Lung (tissue), 11 donors: ENCODE measurements at regions not wholly inside any gene's neighbourhood (a gene's known extent, or its start where the extent isn't known, plus 50 kb on each side); places are given as distances from the start of the nearest gene placed in this dataset.
"Not testable (repeated sequence)": the region's sequence is repeated elsewhere in the genome, so short reads cannot be mapped to it uniquely, and the experiment has no call there.

Source experiments
- ATAC-seq: fragments of 200-7000 bp; cut with Tn5 transposase; one replicate; pipeline ENCODE4 v1.9.1; 2020; ENCODE audit warnings: moderate number of reproducible peaks; ENCODE audit not compliant: insufficient read depth, low FRiP score
- DNase-seq, 3 donors: peaks; one replicate each; pipeline ENCODE4 v3.0.0-alpha.2; 2013 to 2017
- H3K27ac ChIP-seq, 2 donors: one replicate each; pipeline ENCODE4 v1.5.1; 2013; ENCODE audit warnings: mild to moderate bottlenecking in 2 of 2, moderate library complexity in 2 of 2, control low read depth in 1 of 2, inconsistent platforms in 1 of 2, low read depth in 1 of 2, low read length in 1 of 2
- H3K27me3 ChIP-seq, 3 donors: one replicate each; pipeline ENCODE4 v1.5.1; 2013; ENCODE audit warnings: low read length in 2 of 3; ENCODE audit not compliant: control insufficient read depth in 3 of 3, insufficient read depth in 3 of 3
- H3K36me3 ChIP-seq, 4 donors: one replicate each; pipeline ENCODE4 v1.5.1; 2013; ENCODE audit warnings: low read length in 4 of 4, mild to moderate bottlenecking in 1 of 4, moderate library complexity in 1 of 4; ENCODE audit not compliant: control insufficient read depth in 4 of 4, insufficient read depth in 4 of 4
- H3K4me1 ChIP-seq, 5 donors: one replicate each; pipeline ENCODE4 v1.5.1; 2013; ENCODE audit warnings: low read length in 5 of 5, mild to moderate bottlenecking in 2 of 5, moderate library complexity in 1 of 5; ENCODE audit not compliant: control insufficient read depth in 5 of 5, insufficient read depth in 5 of 5
- H3K4me3 ChIP-seq: one replicate; pipeline ENCODE4 v1.5.1; 2013; ENCODE audit warnings: mild to moderate bottlenecking, control low read depth, moderate library complexity
- H3K9ac ChIP-seq, 2 donors: one replicate each; pipeline ENCODE4 v1.5.1; 2013; ENCODE audit warnings: low read length in 2 of 2, control low read depth in 1 of 2; ENCODE audit not compliant: insufficient read depth in 1 of 2
- H3K9me3 ChIP-seq, 4 donors: one replicate each; pipeline ENCODE4 v1.5.1; 2013; ENCODE audit warnings: low read length in 3 of 4, mild to moderate bottlenecking in 1 of 4, moderate library complexity in 1 of 4; ENCODE audit not compliant: control insufficient read depth in 4 of 4, insufficient read depth in 3 of 4
- WGBS, 2 donors: extraction: QIAGEN DNeasy Blood & Tissue Kit; methylation state at CpG; one replicate each; pipeline ENCODE4 v1.1.7; 2013; 5-methylcytosine and 5-hydroxymethylcytosine counted together
- TF ChIP-seq, protein P1 (sequence below): IDR thresholded peaks from 2 replicates; pipeline ENCODE4 v1.5.1; 2012; ENCODE audit warnings: mild to moderate bottlenecking; ENCODE audit errors: control extremely low read depth, extremely low read depth
- donor health status: control.
- donor health status: control.
- donor health status: Bipolar disorder and iron deficiency.
- donor health status: healthy.
- donor health status: DM: yes; HTN: yes; CAD: no.

DNA sequence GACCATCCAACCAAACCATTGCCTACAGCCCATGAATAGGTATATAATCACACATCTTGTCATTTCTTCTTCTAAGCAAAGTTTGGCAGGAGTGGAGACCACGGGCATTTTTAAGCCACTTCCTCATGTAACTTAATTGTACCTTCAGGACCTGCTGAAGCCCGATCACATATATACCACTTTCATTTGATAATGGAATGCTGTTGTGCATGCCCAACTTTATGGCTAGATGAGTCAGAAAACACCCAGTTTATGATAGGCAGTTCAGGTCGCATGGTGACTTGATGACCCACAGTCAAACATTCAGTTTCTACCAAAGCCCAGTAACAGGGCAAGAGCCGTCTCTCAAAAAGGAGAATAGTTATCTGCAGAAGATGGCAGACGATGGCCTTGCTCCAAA, 2295.0 kb upstream of the ACO1 start:
- H3K9me3 ChIP-seq, result no peaks in the 10 kb centered on the region
- whole genome bisulfite sequencing, 2 donors, result 91 to 93% methylated on average over 5 of the region's 5 CpGs
- no peaks in the 10 kb centered on the region for H3K27me3 ChIP-seq
- H3K9ac ChIP-seq, result no peak overlapping the region
- H3K4me1 ChIP-seq, result no peaks in the 10 kb centered on the region
- no peaks in the 10 kb centered on the region for H3K36me3 ChIP-seq
- DNase-seq (no peak), ATAC-seq (no peak)
- no peak overlapping the region for H3K27ac ChIP-seq
- TF ChIP-seq, protein P1, sequence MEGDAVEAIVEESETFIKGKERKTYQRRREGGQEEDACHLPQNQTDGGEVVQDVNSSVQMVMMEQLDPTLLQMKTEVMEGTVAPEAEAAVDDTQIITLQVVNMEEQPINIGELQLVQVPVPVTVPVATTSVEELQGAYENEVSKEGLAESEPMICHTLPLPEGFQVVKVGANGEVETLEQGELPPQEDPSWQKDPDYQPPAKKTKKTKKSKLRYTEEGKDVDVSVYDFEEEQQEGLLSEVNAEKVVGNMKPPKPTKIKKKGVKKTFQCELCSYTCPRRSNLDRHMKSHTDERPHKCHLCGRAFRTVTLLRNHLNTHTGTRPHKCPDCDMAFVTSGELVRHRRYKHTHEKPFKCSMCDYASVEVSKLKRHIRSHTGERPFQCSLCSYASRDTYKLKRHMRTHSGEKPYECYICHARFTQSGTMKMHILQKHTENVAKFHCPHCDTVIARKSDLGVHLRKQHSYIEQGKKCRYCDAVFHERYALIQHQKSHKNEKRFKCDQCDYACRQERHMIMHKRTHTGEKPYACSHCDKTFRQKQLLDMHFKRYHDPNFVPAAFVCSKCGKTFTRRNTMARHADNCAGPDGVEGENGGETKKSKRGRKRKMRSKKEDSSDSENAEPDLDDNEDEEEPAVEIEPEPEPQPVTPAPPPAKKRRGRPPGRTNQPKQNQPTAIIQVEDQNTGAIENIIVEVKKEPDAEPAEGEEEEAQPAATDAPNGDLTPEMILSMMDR, result no peak
- H3K4me3 ChIP-seq, result no peak overlapping the region

DNA sequence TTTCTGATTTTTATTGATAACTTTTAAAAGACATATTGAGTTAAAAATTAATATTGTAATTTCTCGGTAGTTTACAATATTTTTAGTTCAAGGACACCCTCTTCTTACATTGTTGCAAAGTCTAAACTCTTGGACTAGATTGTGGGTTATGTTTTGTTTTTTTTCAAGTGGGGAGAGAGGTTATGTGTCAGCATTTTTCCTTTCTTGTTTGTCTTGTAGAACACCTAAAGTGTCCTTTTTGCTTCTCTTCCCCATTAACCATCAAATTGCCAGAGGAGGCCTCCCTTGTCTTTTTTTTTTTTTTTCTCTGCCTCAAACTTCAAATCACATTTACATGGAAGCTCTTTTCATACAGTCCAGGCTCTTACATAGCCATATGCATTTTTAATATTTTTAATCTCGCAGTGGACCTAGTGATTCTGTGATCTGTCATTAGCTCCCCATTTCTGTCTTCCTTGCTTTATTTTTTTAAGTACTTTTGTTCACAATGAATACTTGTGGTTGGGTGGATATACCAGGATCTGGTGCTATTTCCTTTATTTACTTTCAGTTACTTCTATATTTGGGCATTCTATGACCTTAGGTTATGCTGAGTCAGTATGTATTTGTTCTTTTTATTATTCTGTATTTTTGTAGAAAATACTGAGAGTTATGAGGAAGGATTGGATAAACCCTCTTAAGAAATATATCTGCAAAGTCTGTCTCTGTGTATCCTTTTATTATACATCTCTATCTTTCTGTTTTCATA, 2280.6 kb upstream of the ACO1 start:
- no peak overlapping the region for H3K27ac ChIP-seq
- peaks cover 0 to 5% (median 0%) of the 10 kb centered on the region in 4 donors for H3K9me3 ChIP-seq
- no peaks in the 10 kb centered on the region for H3K27me3 ChIP-seq
- H3K36me3 ChIP-seq, result no peaks in the 10 kb centered on the region
- H3K9ac ChIP-seq, result no peak overlapping the region
- no peak for DNase-seq
- WGBS, 2 donors, result 61 to 70% methylated on average over 2 of the region's 2 CpGs
- no peak for ATAC-seq
- no peak overlapping the region for H3K4me3 ChIP-seq
- no peaks in the 10 kb centered on the region for H3K4me1 ChIP-seq
- TF ChIP-seq, protein P1, result no peak

DNA sequence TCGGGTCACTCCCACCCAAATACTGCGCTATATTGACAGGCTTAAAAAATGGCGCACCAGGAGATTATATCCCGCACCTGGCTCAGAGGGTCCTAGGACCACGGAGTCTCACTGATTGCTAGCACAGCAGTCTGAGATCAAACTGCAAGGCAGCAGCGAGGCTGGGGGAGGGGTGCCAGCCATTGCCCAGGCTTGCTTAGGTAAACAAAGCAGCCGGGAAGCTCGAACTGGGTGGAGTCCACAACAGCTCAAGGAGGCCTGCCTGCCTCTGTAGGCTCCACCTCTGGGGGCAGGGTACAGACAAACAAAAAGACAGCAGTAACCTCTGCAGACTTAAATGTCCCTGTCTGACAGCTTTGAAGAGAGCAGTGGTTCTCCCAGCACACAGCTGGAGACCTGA, 2277.3 kb upstream of the ACO1 start:
- not testable (repeated sequence) for H3K27me3 ChIP-seq, H3K4me3 ChIP-seq, H3K36me3 ChIP-seq, H3K9me3 ChIP-seq, DNase-seq, H3K4me1 ChIP-seq, H3K27ac ChIP-seq, ATAC-seq, H3K9ac ChIP-seq
- WGBS, 2 donors, result 85 to 92% methylated on average over 8 of the region's 8 CpGs

DNA sequence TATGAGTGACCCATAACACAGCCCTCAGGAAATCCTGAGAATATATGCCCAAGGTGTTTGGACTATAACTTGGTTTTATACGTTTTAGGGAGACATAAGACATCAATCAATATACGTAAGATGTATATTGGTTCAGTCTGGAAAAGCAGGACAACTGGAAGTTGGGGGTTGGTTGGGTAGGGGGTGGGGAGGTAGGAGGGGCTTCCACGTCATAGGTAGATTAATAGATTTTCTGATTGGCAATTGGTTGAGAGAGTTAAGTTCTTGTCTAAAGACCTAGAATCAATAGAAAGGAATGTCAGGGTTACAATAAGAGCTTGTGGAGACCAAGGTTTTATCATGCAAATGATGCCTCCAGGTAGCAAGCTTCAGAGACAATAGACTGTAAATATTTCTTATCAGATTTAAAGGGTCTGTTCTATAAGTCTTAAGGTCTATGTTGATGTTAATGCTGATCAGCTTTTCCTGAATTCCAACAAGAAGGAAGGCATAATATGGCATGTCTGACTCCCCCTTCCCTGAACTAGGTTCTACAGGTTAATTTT, 2267.7 kb upstream of the ACO1 start:
- TF ChIP-seq, protein P1, result no peak
- DNase-seq, result no peak
- H3K36me3 ChIP-seq, result no peaks in the 10 kb centered on the region
- ATAC-seq, result no peak
- H3K27me3 ChIP-seq, result no peaks in the 10 kb centered on the region
- no peak overlapping the region for H3K9ac ChIP-seq
- no peaks in the 10 kb centered on the region for H3K4me1 ChIP-seq
- WGBS, 2 donors, result 73 to 78% methylated on average over 3 of the region's 3 CpGs
- no peak overlapping the region for H3K27ac ChIP-seq
- no peak overlapping the region for H3K4me3 ChIP-seq
- H3K9me3 ChIP-seq, result no peaks in the 10 kb centered on the region
